PC-3 (cell line): ENCODE measurements at regions not wholly inside any gene's neighbourhood (a gene's known extent, or its start where the extent isn't known, plus 50 kb on each side); places are given as distances from the start of the nearest gene placed in this dataset.

Experiments used
- CTCF ChIP-seq: fragments of 300-600 bp; sonication (generic); conservative IDR thresholded peaks from 2 replicates; pipeline ENCODE4 v1.5.1; 2017; ENCODE audit warnings: antibody characterized with exemption, low read depth, mild to moderate bottlenecking, low read length
- EZH2 ChIP-seq: fragments of 300-600 bp; sonication (generic); IDR thresholded peaks from one replicate; pipeline ENCODE4 v1.6.1; 2017; ENCODE audit warnings: antibody characterized with exemption, mild to moderate bottlenecking, low read length; ENCODE audit not compliant: unreplicated experiment

- TF ChIP-seq CTCF (peak; percentile 70), EZH2 (no peak)
These were observed 586.3 kb upstream of the ANKRD30A start for GRCh38 chr10:36538953-36539586.
